ENCODE measurements at regions not wholly inside any gene's neighbourhood (a gene's known extent, or its start where the extent isn't known, plus 50 kb on each side); places are given as distances from the start of the nearest gene placed in this dataset.

DNA sequence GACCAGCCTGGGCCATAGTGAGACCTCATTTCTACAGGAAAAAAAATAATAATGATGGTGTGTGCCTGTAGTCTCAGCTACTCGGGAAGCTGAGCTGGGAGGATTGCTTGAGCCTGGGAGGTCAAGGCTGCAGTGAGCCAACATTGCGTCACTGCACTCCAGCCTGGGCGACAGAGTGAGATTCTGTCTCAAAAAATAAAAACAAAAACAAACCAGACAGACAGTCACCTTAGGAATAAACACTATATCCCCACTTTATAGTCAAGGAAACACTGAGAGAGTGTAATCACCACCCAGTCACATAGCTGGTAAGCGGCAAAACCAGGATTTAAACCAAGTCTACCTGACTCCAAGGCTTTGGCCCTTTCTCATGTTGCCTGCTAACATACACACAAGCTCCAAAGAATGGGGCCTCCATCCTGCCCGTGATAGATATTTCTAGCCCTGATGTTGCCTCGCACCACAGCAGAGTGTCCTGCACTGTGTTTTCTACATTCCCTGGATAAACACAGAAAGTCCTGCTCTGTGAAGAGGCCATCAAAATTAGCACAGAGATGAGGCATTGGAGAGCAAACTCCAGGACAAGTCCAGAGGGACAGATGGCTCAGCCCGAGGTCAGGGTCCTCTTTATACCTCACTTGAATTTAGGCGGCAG is 66.1 kb upstream of the SMURF2 start (continued):
- TF ChIP-seq, protein P1, sequence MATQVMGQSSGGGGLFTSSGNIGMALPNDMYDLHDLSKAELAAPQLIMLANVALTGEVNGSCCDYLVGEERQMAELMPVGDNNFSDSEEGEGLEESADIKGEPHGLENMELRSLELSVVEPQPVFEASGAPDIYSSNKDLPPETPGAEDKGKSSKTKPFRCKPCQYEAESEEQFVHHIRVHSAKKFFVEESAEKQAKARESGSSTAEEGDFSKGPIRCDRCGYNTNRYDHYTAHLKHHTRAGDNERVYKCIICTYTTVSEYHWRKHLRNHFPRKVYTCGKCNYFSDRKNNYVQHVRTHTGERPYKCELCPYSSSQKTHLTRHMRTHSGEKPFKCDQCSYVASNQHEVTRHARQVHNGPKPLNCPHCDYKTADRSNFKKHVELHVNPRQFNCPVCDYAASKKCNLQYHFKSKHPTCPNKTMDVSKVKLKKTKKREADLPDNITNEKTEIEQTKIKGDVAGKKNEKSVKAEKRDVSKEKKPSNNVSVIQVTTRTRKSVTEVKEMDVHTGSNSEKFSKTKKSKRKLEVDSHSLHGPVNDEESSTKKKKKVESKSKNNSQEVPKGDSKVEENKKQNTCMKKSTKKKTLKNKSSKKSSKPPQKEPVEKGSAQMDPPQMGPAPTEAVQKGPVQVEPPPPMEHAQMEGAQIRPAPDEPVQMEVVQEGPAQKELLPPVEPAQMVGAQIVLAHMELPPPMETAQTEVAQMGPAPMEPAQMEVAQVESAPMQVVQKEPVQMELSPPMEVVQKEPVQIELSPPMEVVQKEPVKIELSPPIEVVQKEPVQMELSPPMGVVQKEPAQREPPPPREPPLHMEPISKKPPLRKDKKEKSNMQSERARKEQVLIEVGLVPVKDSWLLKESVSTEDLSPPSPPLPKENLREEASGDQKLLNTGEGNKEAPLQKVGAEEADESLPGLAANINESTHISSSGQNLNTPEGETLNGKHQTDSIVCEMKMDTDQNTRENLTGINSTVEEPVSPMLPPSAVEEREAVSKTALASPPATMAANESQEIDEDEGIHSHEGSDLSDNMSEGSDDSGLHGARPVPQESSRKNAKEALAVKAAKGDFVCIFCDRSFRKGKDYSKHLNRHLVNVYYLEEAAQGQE (IDR thresholded peaks at IDR 0.05; ENCODE audit: borderline replicate concordance in 1 of 2, low read depth in 1 of 2, low read length in 2 of 2), result no peak
- TF ChIP-seq, protein P2, sequence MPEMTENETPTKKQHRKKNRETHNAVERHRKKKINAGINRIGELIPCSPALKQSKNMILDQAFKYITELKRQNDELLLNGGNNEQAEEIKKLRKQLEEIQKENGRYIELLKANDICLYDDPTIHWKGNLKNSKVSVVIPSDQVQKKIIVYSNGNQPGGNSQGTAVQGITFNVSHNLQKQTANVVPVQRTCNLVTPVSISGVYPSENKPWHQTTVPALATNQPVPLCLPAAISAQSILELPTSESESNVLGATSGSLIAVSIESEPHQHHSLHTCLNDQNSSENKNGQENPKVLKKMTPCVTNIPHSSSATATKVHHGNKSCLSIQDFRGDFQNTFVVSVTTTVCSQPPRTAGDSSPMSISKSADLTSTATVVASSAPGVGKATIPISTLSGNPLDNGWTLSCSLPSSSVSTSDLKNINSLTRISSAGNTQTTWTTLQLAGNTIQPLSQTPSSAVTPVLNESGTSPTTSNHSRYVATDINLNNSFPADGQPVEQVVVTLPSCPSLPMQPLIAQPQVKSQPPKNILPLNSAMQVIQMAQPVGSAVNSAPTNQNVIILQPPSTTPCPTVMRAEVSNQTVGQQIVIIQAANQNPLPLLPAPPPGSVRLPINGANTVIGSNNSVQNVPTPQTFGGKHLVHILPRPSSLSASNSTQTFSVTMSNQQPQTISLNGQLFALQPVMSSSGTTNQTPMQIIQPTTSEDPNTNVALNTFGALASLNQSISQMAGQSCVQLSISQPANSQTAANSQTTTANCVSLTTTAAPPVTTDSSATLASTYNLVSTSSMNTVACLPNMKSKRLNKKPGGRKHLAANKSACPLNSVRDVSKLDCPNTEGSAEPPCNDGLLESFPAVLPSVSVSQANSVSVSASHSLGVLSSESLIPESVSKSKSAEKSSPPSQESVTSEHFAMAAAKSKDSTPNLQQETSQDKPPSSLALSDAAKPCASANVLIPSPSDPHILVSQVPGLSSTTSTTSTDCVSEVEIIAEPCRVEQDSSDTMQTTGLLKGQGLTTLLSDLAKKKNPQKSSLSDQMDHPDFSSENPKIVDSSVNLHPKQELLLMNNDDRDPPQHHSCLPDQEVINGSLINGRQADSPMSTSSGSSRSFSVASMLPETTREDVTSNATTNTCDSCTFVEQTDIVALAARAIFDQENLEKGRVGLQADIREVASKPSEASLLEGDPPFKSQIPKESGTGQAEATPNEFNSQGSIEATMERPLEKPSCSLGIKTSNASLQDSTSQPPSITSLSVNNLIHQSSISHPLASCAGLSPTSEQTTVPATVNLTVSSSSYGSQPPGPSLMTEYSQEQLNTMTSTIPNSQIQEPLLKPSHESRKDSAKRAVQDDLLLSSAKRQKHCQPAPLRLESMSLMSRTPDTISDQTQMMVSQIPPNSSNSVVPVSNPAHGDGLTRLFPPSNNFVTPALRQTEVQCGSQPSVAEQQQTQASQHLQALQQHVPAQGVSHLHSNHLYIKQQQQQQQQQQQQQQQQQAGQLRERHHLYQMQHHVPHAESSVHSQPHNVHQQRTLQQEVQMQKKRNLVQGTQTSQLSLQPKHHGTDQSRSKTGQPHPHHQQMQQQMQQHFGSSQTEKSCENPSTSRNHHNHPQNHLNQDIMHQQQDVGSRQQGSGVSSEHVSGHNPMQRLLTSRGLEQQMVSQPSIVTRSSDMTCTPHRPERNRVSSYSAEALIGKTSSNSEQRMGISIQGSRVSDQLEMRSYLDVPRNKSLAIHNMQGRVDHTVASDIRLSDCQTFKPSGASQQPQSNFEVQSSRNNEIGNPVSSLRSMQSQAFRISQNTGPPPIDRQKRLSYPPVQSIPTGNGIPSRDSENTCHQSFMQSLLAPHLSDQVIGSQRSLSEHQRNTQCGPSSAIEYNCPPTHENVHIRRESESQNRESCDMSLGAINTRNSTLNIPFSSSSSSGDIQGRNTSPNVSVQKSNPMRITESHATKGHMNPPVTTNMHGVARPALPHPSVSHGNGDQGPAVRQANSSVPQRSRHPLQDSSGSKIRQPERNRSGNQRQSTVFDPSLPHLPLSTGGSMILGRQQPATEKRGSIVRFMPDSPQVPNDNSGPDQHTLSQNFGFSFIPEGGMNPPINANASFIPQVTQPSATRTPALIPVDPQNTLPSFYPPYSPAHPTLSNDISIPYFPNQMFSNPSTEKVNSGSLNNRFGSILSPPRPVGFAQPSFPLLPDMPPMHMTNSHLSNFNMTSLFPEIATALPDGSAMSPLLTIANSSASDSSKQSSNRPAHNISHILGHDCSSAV (CRISPR knock-in tag; IDR thresholded peaks at IDR 0.05; ENCODE audit: borderline replicate concordance), result no peak
- TF ChIP-seq NFYC (CRISPR knock-in tag; IDR thresholded peaks at IDR 0.05) (no peak), SETDB1 (CRISPR knock-in tag; IDR thresholded peaks at IDR 0.05; ENCODE audit: borderline replicate concordance) (no peak), SIX4 (CRISPR knock-in tag; IDR thresholded peaks at IDR 0.05) (no peak), KDM2A (CRISPR knock-in tag; IDR thresholded peaks at IDR 0.05; ENCODE audit: borderline replicate concordance, low read depth) (no peak), POLR2AphosphoS5 (IDR thresholded peaks at IDR 0.05; ENCODE audit: low read depth, low read length) (no peak), ZNF766 (CRISPR knock-in tag; IDR thresholded peaks at IDR 0.05; ENCODE audit: borderline replicate concordance) (no peak)
- TF ChIP-seq, protein P3, sequence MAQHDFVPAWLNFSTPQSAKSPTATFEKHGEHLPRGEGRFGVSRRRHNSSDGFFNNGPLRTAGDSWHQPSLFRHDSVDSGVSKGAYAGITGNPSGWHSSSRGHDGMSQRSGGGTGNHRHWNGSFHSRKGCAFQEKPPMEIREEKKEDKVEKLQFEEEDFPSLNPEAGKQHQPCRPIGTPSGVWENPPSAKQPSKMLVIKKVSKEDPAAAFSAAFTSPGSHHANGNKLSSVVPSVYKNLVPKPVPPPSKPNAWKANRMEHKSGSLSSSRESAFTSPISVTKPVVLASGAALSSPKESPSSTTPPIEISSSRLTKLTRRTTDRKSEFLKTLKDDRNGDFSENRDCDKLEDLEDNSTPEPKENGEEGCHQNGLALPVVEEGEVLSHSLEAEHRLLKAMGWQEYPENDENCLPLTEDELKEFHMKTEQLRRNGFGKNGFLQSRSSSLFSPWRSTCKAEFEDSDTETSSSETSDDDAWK (CRISPR knock-in tag; IDR thresholded peaks at IDR 0.05), result no peak
- TF ChIP-seq, protein P4, sequence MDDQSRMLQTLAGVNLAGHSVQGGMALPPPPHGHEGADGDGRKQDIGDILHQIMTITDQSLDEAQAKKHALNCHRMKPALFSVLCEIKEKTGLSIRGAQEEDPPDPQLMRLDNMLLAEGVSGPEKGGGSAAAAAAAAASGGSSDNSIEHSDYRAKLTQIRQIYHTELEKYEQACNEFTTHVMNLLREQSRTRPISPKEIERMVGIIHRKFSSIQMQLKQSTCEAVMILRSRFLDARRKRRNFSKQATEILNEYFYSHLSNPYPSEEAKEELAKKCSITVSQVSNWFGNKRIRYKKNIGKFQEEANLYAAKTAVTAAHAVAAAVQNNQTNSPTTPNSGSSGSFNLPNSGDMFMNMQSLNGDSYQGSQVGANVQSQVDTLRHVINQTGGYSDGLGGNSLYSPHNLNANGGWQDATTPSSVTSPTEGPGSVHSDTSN (CRISPR knock-in tag; IDR thresholded peaks at IDR 0.05; ENCODE audit: borderline replicate concordance), result no peak

All from HepG2 (cell line).